Fibroblast of lung (primary cell): ENCODE measurements at regions not wholly inside any gene's neighbourhood (a gene's known extent, or its start where the extent isn't known, plus 50 kb on each side); places are given as distances from the start of the nearest gene placed in this dataset.

ENCODE experiments used
- CTCF ChIP-seq, 2 donors: IDR thresholded peaks in 1 of 2; conservative IDR thresholded peaks in 1 of 2; 1 replicate in 1 of 2; 2 replicates in 1 of 2; pipeline ENCODE4 v1.5.1; 2011 to 2012; ENCODE audit warnings: low read length in 2 of 2, control low read depth in 1 of 2, inconsistent platforms in 1 of 2, low read depth in 1 of 2, mild to moderate bottlenecking in 1 of 2
- EZH2 ChIP-seq: IDR thresholded peaks from 2 replicates; pipeline ENCODE4 v1.5.1; 2012; ENCODE audit warnings: low read length, control low read depth, mild to moderate bottlenecking; ENCODE audit errors: missing control alignments

GRCh38 chr17:73936908-73937627 lies 266.4 kb upstream of the RPL38 start:
- TF ChIP-seq CTCF (conservative IDR thresholded peaks at IDR 0.05 in 1 of 2, IDR thresholded peaks at IDR 0.05 in 1 of 2; ENCODE audit: low read depth in 1 of 2, low read length in 2 of 2) = no peak
- no peak for TF ChIP-seq EZH2
